ENCODE measurements at regions not wholly inside any gene's neighbourhood (a gene's known extent, or its start where the extent isn't known, plus 50 kb on each side); places are given as distances from the start of the nearest gene placed in this dataset.

DNA sequence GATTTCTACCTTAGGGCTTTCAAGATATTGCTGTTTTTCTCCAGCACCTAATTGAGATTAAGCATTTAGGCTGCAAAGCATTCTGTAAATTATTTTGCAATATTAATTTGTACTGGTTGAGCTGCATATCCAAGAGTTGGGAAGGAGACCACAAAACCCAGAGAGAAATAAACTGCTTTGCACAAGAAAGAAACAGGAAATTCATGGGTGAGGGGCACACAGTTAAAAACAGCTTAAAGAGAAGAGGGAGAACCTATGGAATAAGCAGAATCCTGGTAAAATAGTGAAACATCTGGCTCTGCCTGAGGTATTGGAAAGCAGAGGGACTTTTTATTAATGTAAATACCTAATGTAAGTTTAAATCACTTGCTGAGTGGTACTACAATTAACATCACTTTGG lies 243.0 kb downstream of the TMEM167A start:
- CTCF ChIA-PET, result no interaction called here
- no peak overlapping the region for H3K27ac ChIP-seq
- DNase-seq (ENCODE audit: low spot score), result no peak
- POLR2A ChIA-PET (ENCODE audit: low non-redundant PET), result no interaction called here
- TF ChIP-seq, protein P1, sequence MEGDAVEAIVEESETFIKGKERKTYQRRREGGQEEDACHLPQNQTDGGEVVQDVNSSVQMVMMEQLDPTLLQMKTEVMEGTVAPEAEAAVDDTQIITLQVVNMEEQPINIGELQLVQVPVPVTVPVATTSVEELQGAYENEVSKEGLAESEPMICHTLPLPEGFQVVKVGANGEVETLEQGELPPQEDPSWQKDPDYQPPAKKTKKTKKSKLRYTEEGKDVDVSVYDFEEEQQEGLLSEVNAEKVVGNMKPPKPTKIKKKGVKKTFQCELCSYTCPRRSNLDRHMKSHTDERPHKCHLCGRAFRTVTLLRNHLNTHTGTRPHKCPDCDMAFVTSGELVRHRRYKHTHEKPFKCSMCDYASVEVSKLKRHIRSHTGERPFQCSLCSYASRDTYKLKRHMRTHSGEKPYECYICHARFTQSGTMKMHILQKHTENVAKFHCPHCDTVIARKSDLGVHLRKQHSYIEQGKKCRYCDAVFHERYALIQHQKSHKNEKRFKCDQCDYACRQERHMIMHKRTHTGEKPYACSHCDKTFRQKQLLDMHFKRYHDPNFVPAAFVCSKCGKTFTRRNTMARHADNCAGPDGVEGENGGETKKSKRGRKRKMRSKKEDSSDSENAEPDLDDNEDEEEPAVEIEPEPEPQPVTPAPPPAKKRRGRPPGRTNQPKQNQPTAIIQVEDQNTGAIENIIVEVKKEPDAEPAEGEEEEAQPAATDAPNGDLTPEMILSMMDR (conservative IDR thresholded peaks at IDR 0.05; ENCODE audit: low read depth), result no peak

DNA sequence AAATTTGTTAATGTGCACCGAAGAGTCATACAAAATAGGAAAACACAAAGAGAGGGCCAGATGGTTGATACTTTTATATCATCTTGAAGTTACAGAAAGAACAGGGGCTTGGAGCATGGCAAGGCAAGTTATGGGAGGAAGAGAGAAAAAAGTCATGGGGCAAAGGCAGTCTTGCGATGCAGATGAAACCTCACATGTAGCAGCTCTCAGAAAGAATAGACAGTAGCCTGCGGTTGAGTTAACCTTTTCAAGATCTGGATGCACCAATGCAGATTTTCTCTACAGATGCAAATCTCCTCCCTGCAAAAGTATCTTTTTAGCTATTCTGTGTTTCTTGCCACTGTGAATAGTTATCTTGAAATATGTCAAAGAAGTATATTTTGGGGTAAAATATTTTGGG lies 243.9 kb downstream of the TMEM167A start:
- H3K27ac ChIP-seq, result no peak overlapping the region
- no peak for DNase-seq (ENCODE audit: low spot score)
- POLR2A ChIA-PET (ENCODE audit: low non-redundant PET), result no interaction called here
- TF ChIP-seq, protein P1 (conservative IDR thresholded peaks at IDR 0.05; ENCODE audit: low read depth), result no peak
- CTCF ChIA-PET, result interaction anchor here (0.7 kb wide), 2 partner anchors 481 to 1358 kb away, joined by 3 read pairs; no protein-coding TSS in a partner anchor

DNA sequence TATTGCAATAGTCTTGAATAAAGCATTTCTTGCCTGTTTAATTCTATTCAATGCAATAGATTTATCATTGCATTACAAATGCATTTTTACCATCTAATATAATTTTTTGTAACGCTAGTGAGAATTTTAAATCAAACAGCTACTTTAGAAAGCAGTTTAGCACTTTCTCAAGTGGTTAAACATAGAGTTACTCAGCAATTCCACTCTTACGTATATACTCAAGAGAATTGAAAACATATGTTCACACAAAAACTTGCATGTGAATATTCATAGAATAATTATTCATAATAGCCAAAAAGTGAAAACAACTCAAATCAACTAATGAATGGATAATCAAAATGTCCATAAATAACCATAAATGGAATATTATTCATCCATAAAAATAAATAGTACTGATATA lies 244.7 kb downstream of the TMEM167A start:
- ChIA-PET CTCF (interaction anchor here (0.7 kb wide), 1 partner anchor 1357 kb away, joined by 3 read pairs; no protein-coding TSS in a partner anchor), POLR2A (ENCODE audit: low non-redundant PET) (no interaction called here)
- TF ChIP-seq, protein P1 (conservative IDR thresholded peaks at IDR 0.05; ENCODE audit: low read depth), result no peak
- no peak overlapping the region for H3K27ac ChIP-seq
- DNase-seq (ENCODE audit: low spot score), result no peak

DNA sequence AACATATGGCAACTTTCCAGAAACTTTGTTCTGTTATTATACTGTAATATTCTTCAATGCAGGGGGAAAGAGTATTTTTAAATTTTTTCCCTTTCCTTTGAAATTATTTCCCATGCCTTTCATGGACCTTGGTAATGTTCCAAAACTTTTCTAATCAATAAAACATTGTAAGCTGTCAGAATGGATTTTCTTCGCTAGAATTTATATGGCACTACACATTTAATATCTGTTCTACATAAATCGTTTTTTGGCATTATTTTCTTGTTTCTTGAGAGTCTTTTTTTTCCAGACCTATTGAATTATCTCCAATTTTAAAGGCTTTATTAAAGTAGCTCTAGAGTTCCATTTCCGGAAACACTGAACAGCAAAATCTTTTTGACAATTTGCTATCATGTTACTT lies 249.0 kb downstream of the TMEM167A start:
- DNase-seq (ENCODE audit: low spot score), result no peak
- ChIA-PET CTCF (interaction anchor here (0.7 kb wide), 1 partner anchor 11 kb away, joined by 3 read pairs; no protein-coding TSS in a partner anchor), POLR2A (ENCODE audit: low non-redundant PET) (no interaction called here)
- TF ChIP-seq, protein P1 (conservative IDR thresholded peaks at IDR 0.05; ENCODE audit: low read depth), result no peak
- no peak overlapping the region for H3K27ac ChIP-seq

DNA sequence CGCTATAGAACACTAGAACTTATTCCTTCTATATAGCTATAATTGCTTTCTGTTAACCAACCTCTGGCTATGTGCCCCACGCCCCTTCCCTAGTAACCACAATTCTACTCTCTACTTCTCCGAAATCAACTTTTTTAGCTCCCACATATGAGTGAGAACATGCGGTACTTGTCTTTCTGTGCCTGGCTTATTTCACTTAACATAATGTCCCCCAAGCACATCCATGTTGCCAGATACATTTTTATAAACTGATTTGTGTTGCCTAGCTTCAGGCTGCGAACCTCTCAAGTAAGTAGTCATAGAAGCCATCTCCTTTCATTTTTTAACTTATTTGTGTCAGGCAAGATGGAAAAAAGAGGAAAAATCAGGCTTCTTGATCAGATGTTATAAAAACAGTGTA lies 249.5 kb downstream of the TMEM167A start:
- POLR2A ChIA-PET (ENCODE audit: low non-redundant PET), result no interaction called here
- no peak for DNase-seq (ENCODE audit: low spot score)
- TF ChIP-seq, protein P1 (conservative IDR thresholded peaks at IDR 0.05; ENCODE audit: low read depth), result no peak
- H3K27ac ChIP-seq, result no peak overlapping the region
- CTCF ChIA-PET, result interaction anchor here (0.7 kb wide), 1 partner anchor 516 kb away, joined by 4 read pairs; no protein-coding TSS in a partner anchor

DNA sequence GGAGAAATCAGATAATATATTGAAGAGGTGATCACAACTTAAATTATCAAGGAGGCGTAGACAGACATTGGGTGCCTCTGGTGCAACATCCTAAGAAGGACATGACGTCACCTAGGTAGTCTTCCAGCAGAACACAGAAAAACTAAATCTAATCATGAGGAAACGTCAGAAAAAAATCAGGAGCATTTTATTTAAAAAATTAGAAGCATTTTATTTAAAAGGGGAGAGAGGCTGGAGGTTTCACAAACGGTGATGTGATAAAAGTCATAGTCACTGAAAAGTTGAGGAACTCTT lies 254.6 kb downstream of the TMEM167A start:
- ChIA-PET CTCF (no interaction called here), POLR2A (ENCODE audit: low non-redundant PET) (no interaction called here)
- TF ChIP-seq, protein P1 (conservative IDR thresholded peaks at IDR 0.05; ENCODE audit: low read depth), result no peak
- no peak for DNase-seq (ENCODE audit: low spot score)
- no peak overlapping the region for H3K27ac ChIP-seq
